RWPE2 (cell line): ENCODE measurements at regions not wholly inside any gene's neighbourhood (a gene's known extent, or its start where the extent isn't known, plus 50 kb on each side); places are given as distances from the start of the nearest gene placed in this dataset.

Experiments
- ATAC-seq: fragments of 200-7000 bp; cut with Tn5 transposase; 3 replicates; pipeline ENCODE4 v1.9.1; 2021; ENCODE audit warnings: low read depth
- DNase-seq: peaks from one replicate; pipeline ENCODE4 v3.0.0-alpha.2; 2020; ENCODE audit warnings: low spot score
- H3K27ac ChIP-seq: fragments of 450-650 bp; 2 replicates; pipeline ENCODE4 v1.5.1; 2017; ENCODE audit warnings: mild to moderate bottlenecking; ENCODE audit not compliant: poor library complexity, severe bottlenecking
- H3K27me3 ChIP-seq: fragments of 250-450 bp; sonication (Bioruptor Pico); 2 replicates; pipeline ENCODE4 v1.5.1; 2021; ENCODE audit warnings: mild to moderate bottlenecking, moderate library complexity; ENCODE audit not compliant: insufficient read depth, poor library complexity, severe bottlenecking
- H3K36me3 ChIP-seq: fragments of 250-450 bp; sonication (Bioruptor Pico); 2 replicates; pipeline ENCODE4 v1.5.1; 2020; ENCODE audit warnings: low read depth, mild to moderate bottlenecking, moderate library complexity
- H3K4me1 ChIP-seq: fragments of 250-450 bp; sonication (Bioruptor Pico); 2 replicates; pipeline ENCODE4 v1.5.1; 2021; ENCODE audit warnings: mild to moderate bottlenecking, moderate library complexity; ENCODE audit not compliant: insufficient read depth, poor library complexity, severe bottlenecking
- H3K4me3 ChIP-seq: fragments of 250-450 bp; sonication (Bioruptor Pico); 2 replicates; pipeline ENCODE4 v1.5.1; 2021; ENCODE audit warnings: mild to moderate bottlenecking, moderate library complexity; ENCODE audit not compliant: severe bottlenecking
- H3K9me3 ChIP-seq: fragments of 250-450 bp; sonication (Bioruptor Pico); 2 replicates; pipeline ENCODE4 v1.5.1; 2021; ENCODE audit warnings: mild to moderate bottlenecking, moderate library complexity; ENCODE audit not compliant: severe bottlenecking
- TF ChIP-seq, protein P1 (sequence below): fragments of 450-650 bp; IDR thresholded peaks from one replicate; pipeline ENCODE4 v1.5.1; 2017; ENCODE audit warnings: mild to moderate bottlenecking, moderate library complexity; ENCODE audit not compliant: poor library complexity, severe bottlenecking

GRCh38 chr6:133634474-133634873 lies 254.4 kb upstream of the TCF21 start:
- Histone ChIP-seq H3K27ac (no peak overlapping the region), H3K9me3 (no peaks in the 10 kb centered on the region), H3K4me3 (no peak overlapping the region), H3K36me3 (no peaks in the 10 kb centered on the region), H3K4me1 (peaks cover 14% of the 10 kb centered on the region), H3K27me3 (no peaks in the 10 kb centered on the region)
- ATAC-seq (no peak), DNase-seq (no peak)
- TF ChIP-seq, protein P1, sequence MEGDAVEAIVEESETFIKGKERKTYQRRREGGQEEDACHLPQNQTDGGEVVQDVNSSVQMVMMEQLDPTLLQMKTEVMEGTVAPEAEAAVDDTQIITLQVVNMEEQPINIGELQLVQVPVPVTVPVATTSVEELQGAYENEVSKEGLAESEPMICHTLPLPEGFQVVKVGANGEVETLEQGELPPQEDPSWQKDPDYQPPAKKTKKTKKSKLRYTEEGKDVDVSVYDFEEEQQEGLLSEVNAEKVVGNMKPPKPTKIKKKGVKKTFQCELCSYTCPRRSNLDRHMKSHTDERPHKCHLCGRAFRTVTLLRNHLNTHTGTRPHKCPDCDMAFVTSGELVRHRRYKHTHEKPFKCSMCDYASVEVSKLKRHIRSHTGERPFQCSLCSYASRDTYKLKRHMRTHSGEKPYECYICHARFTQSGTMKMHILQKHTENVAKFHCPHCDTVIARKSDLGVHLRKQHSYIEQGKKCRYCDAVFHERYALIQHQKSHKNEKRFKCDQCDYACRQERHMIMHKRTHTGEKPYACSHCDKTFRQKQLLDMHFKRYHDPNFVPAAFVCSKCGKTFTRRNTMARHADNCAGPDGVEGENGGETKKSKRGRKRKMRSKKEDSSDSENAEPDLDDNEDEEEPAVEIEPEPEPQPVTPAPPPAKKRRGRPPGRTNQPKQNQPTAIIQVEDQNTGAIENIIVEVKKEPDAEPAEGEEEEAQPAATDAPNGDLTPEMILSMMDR = no peak

- no peaks in the 10 kb centered on the region for H3K27me3 ChIP-seq
- ATAC-seq (no peak), DNase-seq (no peak)
- TF ChIP-seq, protein P1 = no peak
- no peaks in the 10 kb centered on the region for H3K36me3 ChIP-seq
- H3K4me3 ChIP-seq = no peak overlapping the region
- peaks cover 14% of the 10 kb centered on the region for H3K4me1 ChIP-seq
- H3K9me3 ChIP-seq = no peaks in the 10 kb centered on the region
- no peak overlapping the region for H3K27ac ChIP-seq
Measured at GRCh38 chr6:133635447-133635846, 253.5 kb upstream of the TCF21 start.

- Histone ChIP-seq H3K9me3 (no peaks in the 10 kb centered on the region), H3K4me3 (no peak overlapping the region), H3K4me1 (peaks cover 8% of the 10 kb centered on the region), H3K27ac (no peak overlapping the region), H3K36me3 (no peaks in the 10 kb centered on the region), H3K27me3 (no peaks in the 10 kb centered on the region)
- TF ChIP-seq, protein P1 = no peak
- DNase-seq (no peak), ATAC-seq (no peak)
Measured at GRCh38 chr6:133637436-133637835, 251.5 kb upstream of the TCF21 start.

GRCh38 chr6:133637874-133638273 lies 251.0 kb upstream of the TCF21 start:
- no peaks in the 10 kb centered on the region for H3K27me3 ChIP-seq
- H3K4me1 ChIP-seq = peaks cover 7% of the 10 kb centered on the region
- H3K9me3 ChIP-seq = no peaks in the 10 kb centered on the region
- H3K36me3 ChIP-seq = no peaks in the 10 kb centered on the region
- ATAC-seq = no peak
- H3K4me3 ChIP-seq = no peak overlapping the region
- H3K27ac ChIP-seq = no peak overlapping the region
- DNase-seq = no peak
- TF ChIP-seq, protein P1 = no peak

- Histone ChIP-seq H3K4me1 (peaks cover 11% of the 10 kb centered on the region), H3K4me3 (no peak overlapping the region), H3K27me3 (no peaks in the 10 kb centered on the region), H3K27ac (no peak overlapping the region), H3K36me3 (no peaks in the 10 kb centered on the region), H3K9me3 (no peaks in the 10 kb centered on the region)
- ATAC-seq (no peak), DNase-seq (no peak)
- TF ChIP-seq, protein P1 = no peak
Measured at GRCh38 chr6:133641104-133641503, 247.8 kb upstream of the TCF21 start.
